Nephron (organoid): ENCODE measurements at regions not wholly inside any gene's neighbourhood (a gene's known extent, or its start where the extent isn't known, plus 50 kb on each side); places are given as distances from the start of the nearest gene placed in this dataset.

Source experiments
- H3K27ac Mint-ChIP-seq, 3 experiments: 2 replicates each; pipeline ENCODE4 v1.8.0; 2020; ENCODE audit warnings: mixed read lengths in 3 of 3, mild to moderate bottlenecking in 2 of 3, moderate library complexity in 1 of 3
- H3K27me3 Mint-ChIP-seq: 2 replicates; pipeline ENCODE4 v1.8.0; 2021; ENCODE audit warnings: low read depth, mild to moderate bottlenecking, moderate library complexity, mixed read lengths
- H3K36me3 Mint-ChIP-seq: 2 replicates; pipeline ENCODE4 v1.8.0; 2020; ENCODE audit warnings: low read depth, mixed read lengths
- H3K4me1 Mint-ChIP-seq: 2 replicates; pipeline ENCODE4 v1.8.0; 2020; ENCODE audit warnings: mixed read lengths
- H3K4me3 Mint-ChIP-seq, 3 experiments: 2 replicates each; pipeline ENCODE4 v1.8.0; 2020; ENCODE audit warnings: mild to moderate bottlenecking in 3 of 3, mixed read lengths in 3 of 3, moderate library complexity in 2 of 3
- H3K9me3 Mint-ChIP-seq: 2 replicates; pipeline ENCODE4 v1.8.0; 2020; ENCODE audit warnings: mixed read lengths
- CTCF ChIP-seq, 3 experiments: fragments of 200-600 bp; sonication (generic); IDR thresholded peaks; one replicate each; pipeline ENCODE4 v1.5.0; 2021; ENCODE audit warnings: antibody characterized with exemption in 3 of 3; ENCODE audit not compliant: unreplicated experiment in 3 of 3

GRCh38 chr1:2893473-2894120 lies 92.1 kb upstream of the TTC34 start:
- no peak overlapping the region for H3K27ac Mint-ChIP-seq
- H3K36me3 Mint-ChIP-seq: no peaks in the 10 kb centered on the region

GRCh38 chr1:2894381-2895041 lies 93.0 kb upstream of the TTC34 start:
- Mint-ChIP-seq H3K27me3 (peaks cover 25% of the 10 kb centered on the region), H3K27ac (no peak overlapping the region), H3K36me3 (no peaks in the 10 kb centered on the region), H3K9me3 (peaks cover 9% of the 10 kb centered on the region), H3K4me1 (no peaks in the 10 kb centered on the region), H3K4me3 (no peak overlapping the region)
- no peak for TF ChIP-seq CTCF (IDR thresholded peaks at IDR 0.05; ENCODE audit: unreplicated experiment in 3 of 3)

More at GRCh38 chr1:2893473-2894120, 92.1 kb upstream of the TTC34 start:
- H3K4me1 Mint-ChIP-seq: no peaks in the 10 kb centered on the region
- peaks cover 23% of the 10 kb centered on the region for H3K27me3 Mint-ChIP-seq
- no peak overlapping the region for H3K4me3 Mint-ChIP-seq
- TF ChIP-seq CTCF (IDR thresholded peaks at IDR 0.05; ENCODE audit: unreplicated experiment in 3 of 3): no peak
- peaks cover 6% of the 10 kb centered on the region for H3K9me3 Mint-ChIP-seq

- Mint-ChIP-seq H3K4me1 (no peaks in the 10 kb centered on the region), H3K36me3 (no peaks in the 10 kb centered on the region), H3K4me3 (no peak overlapping the region), H3K27me3 (peaks cover 23% of the 10 kb centered on the region), H3K27ac (no peak overlapping the region), H3K9me3 (peaks cover 11% of the 10 kb centered on the region)
- TF ChIP-seq CTCF (IDR thresholded peaks at IDR 0.05; ENCODE audit: unreplicated experiment in 3 of 3): no peak
These were observed 95.3 kb upstream of the TTC34 start for GRCh38 chr1:2896824-2897223.

- H3K4me3 Mint-ChIP-seq: no peak overlapping the region
- H3K27me3 Mint-ChIP-seq: peaks cover 45% of the 10 kb centered on the region
- H3K9me3 Mint-ChIP-seq: peaks cover 15% of the 10 kb centered on the region
- peaks cover 4% of the 10 kb centered on the region for H3K4me1 Mint-ChIP-seq
- no peak overlapping the region for H3K27ac Mint-ChIP-seq
- H3K36me3 Mint-ChIP-seq: no peaks in the 10 kb centered on the region
- no peak for TF ChIP-seq CTCF (IDR thresholded peaks at IDR 0.05; ENCODE audit: unreplicated experiment in 3 of 3)
These were observed 101.7 kb upstream of the TTC34 start for GRCh38 chr1:2903226-2903625.

- H3K36me3 Mint-ChIP-seq: no peaks in the 10 kb centered on the region
- H3K27ac Mint-ChIP-seq: no peak overlapping the region
- peaks cover 4% of the 10 kb centered on the region for H3K4me1 Mint-ChIP-seq
- H3K27me3 Mint-ChIP-seq: peaks cover 37% of the 10 kb centered on the region
- H3K9me3 Mint-ChIP-seq: peaks cover 15% of the 10 kb centered on the region
- no peak overlapping the region for H3K4me3 Mint-ChIP-seq
- TF ChIP-seq CTCF (IDR thresholded peaks at IDR 0.05; ENCODE audit: unreplicated experiment in 3 of 3): no peak
These were observed 102.7 kb upstream of the TTC34 start for GRCh38 chr1:2904191-2904590.

- Mint-ChIP-seq H3K27ac (no peak overlapping the region), H3K27me3 (peaks cover 37% of the 10 kb centered on the region), H3K4me3 (no peak overlapping the region), H3K36me3 (no peaks in the 10 kb centered on the region), H3K9me3 (peaks cover 10% of the 10 kb centered on the region), H3K4me1 (peaks cover 4% of the 10 kb centered on the region)
- TF ChIP-seq CTCF (IDR thresholded peaks at IDR 0.05; ENCODE audit: unreplicated experiment in 3 of 3): no peak
These were observed 103.9 kb upstream of the TTC34 start for GRCh38 chr1:2905356-2905755.
